ENCODE measurements at regions not wholly inside any gene's neighbourhood (a gene's known extent, or its start where the extent isn't known, plus 50 kb on each side); places are given as distances from the start of the nearest gene placed in this dataset.

GRCh38 chr3:24648063-24648462, 153.4 kb upstream of the THRB start:
- Histone ChIP-seq H3K4me1 (ENCODE audit: control insufficient read depth, extremely low read depth, insufficient read depth, low read length) (no peaks in the 10 kb centered on the region), H4K20me1 (replicated peaks; ENCODE audit: control insufficient read depth, extremely low read depth, insufficient read depth, low read length) (no peaks in the 10 kb centered on the region), H3K9ac (replicated peaks; ENCODE audit: extremely low read depth, insufficient read depth, low read length) (no peak overlapping the region), H3K4me2 (ENCODE audit: insufficient read depth, low read length) (no peak overlapping the region), H3K79me2 (ENCODE audit: control insufficient read depth, insufficient read depth, low read length) (no peaks in the 10 kb centered on the region), H3K27ac (ENCODE audit: insufficient read depth, low read depth, low read length) (no peak overlapping the region), H3K27me3 (ENCODE audit: control insufficient read depth in 2 of 2, insufficient read depth in 2 of 2, low read length in 2 of 2) (peaks cover 0 to 1% of the 10 kb centered on the region in 2 experiments), H3K36me3 (ENCODE audit: control insufficient read depth in 2 of 2, extremely low read depth in 1 of 2, insufficient read depth in 2 of 2, low read length in 2 of 2) (no peaks in the 10 kb centered on the region), H3K9me1 (replicated peaks; ENCODE audit: control insufficient read depth, extremely low read depth, insufficient read depth, low read length) (no peaks in the 10 kb centered on the region), H3K4me3 (replicated peaks in 1 of 3; ENCODE audit: insufficient read depth in 1 of 3, low read depth in 1 of 3, low read length in 3 of 3) (no peak overlapping the region), H2AFZ (ENCODE audit: low read depth, low read length) (no peak overlapping the region), H3K9me3 (replicated peaks; ENCODE audit: control insufficient read depth, insufficient read depth, low read length) (no peaks in the 10 kb centered on the region)
- dilution Hi-C loops (cut with MboI; ENCODE audit: extremely low pct_ligation_motif_present, low sequenced_read_pairs): no loop called here
- no TSS peak for BruUV-seq (replicated peaks)
- CTCF ChIA-PET: interaction anchor here (0.9 to 1.7 kb wide), 4 partner anchors 12 to 383 kb away, joined by 3 to 4 read pairs (median 4); no protein-coding TSS in a partner anchor
- FAIRE-seq (peak; percentile 4), DNase-seq (ENCODE audit: low read depth, low spot score) (no peak)
- intact Hi-C loops (cut with micrococcal nuclease): no loop called here
- TF ChIP-seq POLR2AphosphoS5 (IDR thresholded peaks at IDR 0.05; ENCODE audit: insufficient read depth, low read depth, low read length) (no peak), FOS (IDR thresholded peaks at IDR 0.05; ENCODE audit: borderline replicate concordance, insufficient read depth, low read length) (no peak), JUN (IDR thresholded peaks at IDR 0.05; ENCODE audit: borderline replicate concordance, insufficient read depth, insufficient read length, low read depth) (no peak), CTCF (IDR thresholded peaks at IDR 0.05; ENCODE audit: extremely low read depth in 1 of 2, insufficient read depth in 1 of 2, low read depth in 1 of 2, low read length in 2 of 2) (no peak), EZH2 (IDR thresholded peaks at IDR 0.05; ENCODE audit: borderline replicate concordance, low read depth, low read length, severe bottlenecking) (no peak)
- POLR2A ChIA-PET: no interaction called here

- BruUV-seq (replicated peaks): no TSS peak
- H2AFZ ChIP-seq (ENCODE audit: low read depth, low read length): no peak overlapping the region
- peaks cover 0 to 1% of the 10 kb centered on the region in 2 experiments for H3K27me3 ChIP-seq (ENCODE audit: control insufficient read depth in 2 of 2, insufficient read depth in 2 of 2, low read length in 2 of 2)
- H3K9me1 ChIP-seq (replicated peaks; ENCODE audit: control insufficient read depth, extremely low read depth, insufficient read depth, low read length): no peaks in the 10 kb centered on the region
- H3K9ac ChIP-seq (replicated peaks; ENCODE audit: extremely low read depth, insufficient read depth, low read length): no peak overlapping the region
- dilution Hi-C loops (cut with MboI; ENCODE audit: extremely low pct_ligation_motif_present, low sequenced_read_pairs) (no loop called here), intact Hi-C loops (cut with micrococcal nuclease) (no loop called here)
- H4K20me1 ChIP-seq (replicated peaks; ENCODE audit: control insufficient read depth, extremely low read depth, insufficient read depth, low read length): no peaks in the 10 kb centered on the region
- ChIA-PET POLR2A (no interaction called here), CTCF (no interaction called here)
- FAIRE-seq (no peak), DNase-seq (ENCODE audit: low read depth, low spot score) (no peak)
- H3K4me3 ChIP-seq (replicated peaks in 1 of 3; ENCODE audit: insufficient read depth in 1 of 3, low read depth in 1 of 3, low read length in 3 of 3): no peak overlapping the region
- H3K27ac ChIP-seq (ENCODE audit: insufficient read depth, low read depth, low read length): no peak overlapping the region
- no peaks in the 10 kb centered on the region for H3K79me2 ChIP-seq (ENCODE audit: control insufficient read depth, insufficient read depth, low read length)
- H3K4me2 ChIP-seq (ENCODE audit: insufficient read depth, low read length): no peak overlapping the region
- no peak for TF ChIP-seq FOS (IDR thresholded peaks at IDR 0.05; ENCODE audit: borderline replicate concordance, insufficient read depth, low read length)
- no peak for TF ChIP-seq POLR2AphosphoS5 (IDR thresholded peaks at IDR 0.05; ENCODE audit: insufficient read depth, low read depth, low read length)
- no peak for TF ChIP-seq GATA2 (IDR thresholded peaks at IDR 0.05; ENCODE audit: insufficient read depth, insufficient read length, low read depth, low read length)
- TF ChIP-seq JUN (IDR thresholded peaks at IDR 0.05; ENCODE audit: borderline replicate concordance, insufficient read depth, insufficient read length, low read depth): no peak
- TF ChIP-seq POLR2A (IDR thresholded peaks at IDR 0.05; ENCODE audit: low read depth, low read length): no peak
- TF ChIP-seq MAX (IDR thresholded peaks at IDR 0.05; ENCODE audit: insufficient read depth, insufficient read length): no peak
- TF ChIP-seq CTCF (IDR thresholded peaks at IDR 0.05; ENCODE audit: extremely low read depth in 1 of 2, insufficient read depth in 1 of 2, low read depth in 1 of 2, low read length in 2 of 2): no peak
- no peak for TF ChIP-seq EZH2 (IDR thresholded peaks at IDR 0.05; ENCODE audit: borderline replicate concordance, low read depth, low read length, severe bottlenecking)
- no peak for TF ChIP-seq MYC (IDR thresholded peaks at IDR 0.05; ENCODE audit: low read depth, low read length)
- H3K9me3 ChIP-seq (replicated peaks; ENCODE audit: control insufficient read depth, insufficient read depth, low read length): no peaks in the 10 kb centered on the region
- no peaks in the 10 kb centered on the region for H3K4me1 ChIP-seq (ENCODE audit: control insufficient read depth, extremely low read depth, insufficient read depth, low read length)
- H3K36me3 ChIP-seq (ENCODE audit: control insufficient read depth in 2 of 2, extremely low read depth in 1 of 2, insufficient read depth in 2 of 2, low read length in 2 of 2): no peaks in the 10 kb centered on the region
Observed at GRCh38 chr3:24650839-24651238, 156.2 kb upstream of the THRB start.

Measured in endothelial cell of umbilical vein (primary cell).